GM12878 (cell line): ENCODE measurements at regions not wholly inside any gene's neighbourhood (a gene's known extent, or its start where the extent isn't known, plus 50 kb on each side); places are given as distances from the start of the nearest gene placed in this dataset.

ENCODE experiments used
- EZH2 ChIP-seq: IDR thresholded peaks from 2 replicates; pipeline ENCODE4 v1.6.1; 2012; ENCODE audit warnings: low read depth, mild to moderate bottlenecking, control low read depth, inconsistent platforms, low read length, borderline replicate concordance; ENCODE audit not compliant: control insufficient read depth
- FOS ChIP-seq: IDR thresholded peaks from 3 replicates; pipeline ENCODE4 v1.6.1; 2011; ENCODE audit warnings: borderline replicate concordance; ENCODE audit not compliant: insufficient read length; ENCODE audit errors: extremely low read depth
- NFIC ChIP-seq: IDR thresholded peaks from 2 replicates; pipeline ENCODE4 v1.6.1; 2012; ENCODE audit warnings: low read depth, mild to moderate bottlenecking, inconsistent platforms, low read length, moderate library complexity
- NRF1 ChIP-seq: conservative IDR thresholded peaks from 2 replicates; pipeline ENCODE4 v1.6.1; 2011; ENCODE audit warnings: mild to moderate bottlenecking, low read depth, low read length, improper control_type of control experiment
- POLR2AphosphoS5 ChIP-seq: IDR thresholded peaks from 2 replicates; pipeline ENCODE4 v1.6.1; 2011; ENCODE audit warnings: mild to moderate bottlenecking, low read length, inconsistent platforms
- SP1 ChIP-seq: IDR thresholded peaks from one replicate; pipeline ENCODE4 v1.6.1; 2011; ENCODE audit warnings: low read depth, low read length
- ZNF24 ChIP-seq: fragments of 450-650 bp; IDR thresholded peaks from 2 replicates; pipeline ENCODE4 v1.6.1; 2017; ENCODE audit warnings: antibody characterized with exemption, mild to moderate bottlenecking
- TF ChIP-seq, protein P1 (sequence below), 3 experiments: IDR thresholded peaks in 2 of 3; conservative IDR thresholded peaks in 1 of 3; 2 replicates each; pipeline ENCODE4 v1.5.1; 2011; ENCODE audit warnings: low read depth in 3 of 3, low read length in 3 of 3, mild to moderate bottlenecking in 3 of 3, control low read depth in 2 of 3, moderate library complexity in 2 of 3, inconsistent platforms in 1 of 3, mixed read lengths in 1 of 3; ENCODE audit not compliant: control insufficient read depth in 2 of 3, insufficient read depth in 1 of 3; ENCODE audit errors: extremely low read depth in 1 of 3
- TF ChIP-seq, protein P2 (sequence below): IDR thresholded peaks from 2 replicates; pipeline ENCODE4 v1.6.1; 2012; ENCODE audit warnings: low read length, inconsistent platforms
- TF ChIP-seq, protein P3 (sequence below): IDR thresholded peaks from 2 replicates; pipeline ENCODE4 v1.6.1; 2012; ENCODE audit warnings: mild to moderate bottlenecking, low read depth, low read length

DNA sequence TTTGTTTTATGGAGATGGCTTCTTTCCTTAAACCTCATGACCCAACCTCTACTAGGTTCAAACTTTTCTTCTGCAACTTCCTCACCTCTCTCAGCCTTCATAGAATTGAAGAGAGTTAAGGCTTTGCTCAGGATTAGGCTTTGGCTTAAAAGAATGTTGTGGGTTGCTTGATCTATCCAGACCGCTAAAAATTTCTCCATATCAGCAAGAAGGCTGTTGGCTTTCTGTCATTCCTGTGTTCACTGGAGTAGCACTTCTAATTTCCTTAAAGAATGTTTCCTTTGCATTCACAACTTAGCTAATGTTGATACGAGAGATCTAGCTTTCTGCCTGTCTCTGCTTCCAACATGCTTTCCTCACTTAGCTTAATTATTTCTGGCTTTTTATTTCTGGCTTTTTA lies 58.1 kb upstream of the KYNU start:
- TF ChIP-seq FOS (no peak), SP1 (no peak), POLR2AphosphoS5 (no peak), NFIC (no peak), EZH2 (no peak), NRF1 (no peak), ZNF24 (no peak)
- TF ChIP-seq, protein P1, sequence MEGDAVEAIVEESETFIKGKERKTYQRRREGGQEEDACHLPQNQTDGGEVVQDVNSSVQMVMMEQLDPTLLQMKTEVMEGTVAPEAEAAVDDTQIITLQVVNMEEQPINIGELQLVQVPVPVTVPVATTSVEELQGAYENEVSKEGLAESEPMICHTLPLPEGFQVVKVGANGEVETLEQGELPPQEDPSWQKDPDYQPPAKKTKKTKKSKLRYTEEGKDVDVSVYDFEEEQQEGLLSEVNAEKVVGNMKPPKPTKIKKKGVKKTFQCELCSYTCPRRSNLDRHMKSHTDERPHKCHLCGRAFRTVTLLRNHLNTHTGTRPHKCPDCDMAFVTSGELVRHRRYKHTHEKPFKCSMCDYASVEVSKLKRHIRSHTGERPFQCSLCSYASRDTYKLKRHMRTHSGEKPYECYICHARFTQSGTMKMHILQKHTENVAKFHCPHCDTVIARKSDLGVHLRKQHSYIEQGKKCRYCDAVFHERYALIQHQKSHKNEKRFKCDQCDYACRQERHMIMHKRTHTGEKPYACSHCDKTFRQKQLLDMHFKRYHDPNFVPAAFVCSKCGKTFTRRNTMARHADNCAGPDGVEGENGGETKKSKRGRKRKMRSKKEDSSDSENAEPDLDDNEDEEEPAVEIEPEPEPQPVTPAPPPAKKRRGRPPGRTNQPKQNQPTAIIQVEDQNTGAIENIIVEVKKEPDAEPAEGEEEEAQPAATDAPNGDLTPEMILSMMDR (IDR thresholded peaks at IDR 0.05 in 2 of 3, conservative IDR thresholded peaks at IDR 0.05 in 1 of 3; ENCODE audit: control insufficient read depth in 2 of 3, extremely low read depth in 1 of 3, insufficient read depth in 1 of 3, low read depth in 3 of 3, low read length in 3 of 3), result no peak
- TF ChIP-seq, protein P2, sequence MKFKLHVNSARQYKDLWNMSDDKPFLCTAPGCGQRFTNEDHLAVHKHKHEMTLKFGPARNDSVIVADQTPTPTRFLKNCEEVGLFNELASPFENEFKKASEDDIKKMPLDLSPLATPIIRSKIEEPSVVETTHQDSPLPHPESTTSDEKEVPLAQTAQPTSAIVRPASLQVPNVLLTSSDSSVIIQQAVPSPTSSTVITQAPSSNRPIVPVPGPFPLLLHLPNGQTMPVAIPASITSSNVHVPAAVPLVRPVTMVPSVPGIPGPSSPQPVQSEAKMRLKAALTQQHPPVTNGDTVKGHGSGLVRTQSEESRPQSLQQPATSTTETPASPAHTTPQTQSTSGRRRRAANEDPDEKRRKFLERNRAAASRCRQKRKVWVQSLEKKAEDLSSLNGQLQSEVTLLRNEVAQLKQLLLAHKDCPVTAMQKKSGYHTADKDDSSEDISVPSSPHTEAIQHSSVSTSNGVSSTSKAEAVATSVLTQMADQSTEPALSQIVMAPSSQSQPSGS, result no peak
- TF ChIP-seq, protein P3, sequence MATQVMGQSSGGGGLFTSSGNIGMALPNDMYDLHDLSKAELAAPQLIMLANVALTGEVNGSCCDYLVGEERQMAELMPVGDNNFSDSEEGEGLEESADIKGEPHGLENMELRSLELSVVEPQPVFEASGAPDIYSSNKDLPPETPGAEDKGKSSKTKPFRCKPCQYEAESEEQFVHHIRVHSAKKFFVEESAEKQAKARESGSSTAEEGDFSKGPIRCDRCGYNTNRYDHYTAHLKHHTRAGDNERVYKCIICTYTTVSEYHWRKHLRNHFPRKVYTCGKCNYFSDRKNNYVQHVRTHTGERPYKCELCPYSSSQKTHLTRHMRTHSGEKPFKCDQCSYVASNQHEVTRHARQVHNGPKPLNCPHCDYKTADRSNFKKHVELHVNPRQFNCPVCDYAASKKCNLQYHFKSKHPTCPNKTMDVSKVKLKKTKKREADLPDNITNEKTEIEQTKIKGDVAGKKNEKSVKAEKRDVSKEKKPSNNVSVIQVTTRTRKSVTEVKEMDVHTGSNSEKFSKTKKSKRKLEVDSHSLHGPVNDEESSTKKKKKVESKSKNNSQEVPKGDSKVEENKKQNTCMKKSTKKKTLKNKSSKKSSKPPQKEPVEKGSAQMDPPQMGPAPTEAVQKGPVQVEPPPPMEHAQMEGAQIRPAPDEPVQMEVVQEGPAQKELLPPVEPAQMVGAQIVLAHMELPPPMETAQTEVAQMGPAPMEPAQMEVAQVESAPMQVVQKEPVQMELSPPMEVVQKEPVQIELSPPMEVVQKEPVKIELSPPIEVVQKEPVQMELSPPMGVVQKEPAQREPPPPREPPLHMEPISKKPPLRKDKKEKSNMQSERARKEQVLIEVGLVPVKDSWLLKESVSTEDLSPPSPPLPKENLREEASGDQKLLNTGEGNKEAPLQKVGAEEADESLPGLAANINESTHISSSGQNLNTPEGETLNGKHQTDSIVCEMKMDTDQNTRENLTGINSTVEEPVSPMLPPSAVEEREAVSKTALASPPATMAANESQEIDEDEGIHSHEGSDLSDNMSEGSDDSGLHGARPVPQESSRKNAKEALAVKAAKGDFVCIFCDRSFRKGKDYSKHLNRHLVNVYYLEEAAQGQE, result no peak
